K562 (cell line): ENCODE measurements at regions not wholly inside any gene's neighbourhood (a gene's known extent, or its start where the extent isn't known, plus 50 kb on each side); places are given as distances from the start of the nearest gene placed in this dataset.
"Not testable (repeated sequence)": the region's sequence is repeated elsewhere in the genome, so short reads cannot be mapped to it uniquely, and the experiment has no call there.

Experiments used
- ATAC-seq: fragments of 200-7000 bp; cut with Tn5 transposase; 3 replicates; pipeline ENCODE4 v1.9.1; 2020; ENCODE audit warnings: moderate library complexity
- BruUV-seq: library from RNA; stranded (reverse); fragments of 400-500 nt; replicated peaks from 2 replicates; lab custom pipeline; 2021; lab: Mats Ljungman, UMichigan
- CTCF ChIA-PET: fragments of 300-600 bp; formaldehyde crosslinking; extraction: SDS; loops from one replicate; lab custom pipeline; 2021; ENCODE audit warnings: low intra/inter-chr PET ratio; lab: Yijun Ruan, JAX
- POLR2A ChIA-PET: fragments of 300-600, 350-650 bp; sonication (Branson Sonifier 250); formaldehyde crosslinking; extraction: SDS; loops from one replicate; lab custom pipeline; 2021; ENCODE audit warnings: antibody characterized with exemption, inconsistent platforms; lab: Yijun Ruan, JAX
- DNase-seq, 4 experiments: peaks; one replicate each; pipeline versions ENCODE4 v3.0.0 to v3.0.0-alpha.2; 2011 to 2018; ENCODE audit warnings: low spot score in 3 of 4, mixed read lengths in 3 of 4; ENCODE audit errors: extremely low read depth in 1 of 4
- FAIRE-seq: peaks from 2 replicates; lab custom pipeline; 2011; peaks lifted over from hg19 to GRCh38; lab: Jason Lieb, UNC
- H2AFZ ChIP-seq: 2 replicates; pipeline ENCODE4 v1.6.0; 2011; ENCODE audit warnings: low read depth, low read length, control low read depth, inconsistent platforms
- H3K27ac ChIP-seq: fragments of 200-600 bp; 3 replicates; pipeline ENCODE4 v1.8.0; 2011; ENCODE audit warnings: low read depth, mild to moderate bottlenecking, control low read depth, inconsistent platforms, low read length, moderate library complexity, mixed read lengths; ENCODE audit errors: extremely low read depth
- H3K27me3 ChIP-seq, 2 experiments: fragments of 300-600 bp in 1 of 2; 2 replicates in 1 of 2; 3 replicates in 1 of 2; pipeline versions ENCODE4 v1.6.0 to v1.8.0; 2011; ENCODE audit warnings: inconsistent platforms in 2 of 2, low read length in 2 of 2, mild to moderate bottlenecking in 1 of 2, mixed read lengths in 1 of 2, moderate library complexity in 1 of 2; ENCODE audit not compliant: control insufficient read depth in 2 of 2, insufficient read depth in 2 of 2
- H3K36me3 ChIP-seq: fragments of 300-600 bp; 3 replicates; pipeline ENCODE4 v1.8.0; 2011; ENCODE audit warnings: mild to moderate bottlenecking, low read length, inconsistent platforms; ENCODE audit not compliant: control insufficient read depth, insufficient read depth
- H3K4me1 ChIP-seq, 2 experiments: fragments of 200-600 bp in 1 of 2; replicated peaks in 1 of 2; 2 replicates in 1 of 2; 3 replicates in 1 of 2; pipeline versions ENCODE4 v1.5.1 to v1.8.0; 2011; ENCODE audit warnings: inconsistent platforms in 2 of 2, low read length in 2 of 2, mild to moderate bottlenecking in 1 of 2, mixed read lengths in 1 of 2, moderate library complexity in 1 of 2; ENCODE audit not compliant: control insufficient read depth in 2 of 2, insufficient read depth in 2 of 2
- H3K4me2 ChIP-seq: 2 replicates; pipeline ENCODE4 v1.6.1; 2011; ENCODE audit warnings: low read length, control low read depth, inconsistent platforms, mixed read lengths; ENCODE audit not compliant: insufficient read depth
- H3K4me3 ChIP-seq: fragments of 200-600 bp; sonication (generic), shearing (Covaris generic); 2 replicates; pipeline ENCODE4 v1.5.1; 2016; ENCODE audit warnings: control low read depth, inconsistent platforms
- H3K79me2 ChIP-seq: fragments of 200-600 bp; 3 replicates; pipeline ENCODE4 v1.8.0; 2011; ENCODE audit warnings: low read length, inconsistent platforms; ENCODE audit not compliant: control insufficient read depth, insufficient read depth
- H3K9ac ChIP-seq, 2 experiments: 2 replicates each; pipeline versions ENCODE4 v1.6.0 to v1.6.1; 2011; ENCODE audit warnings: low read depth in 2 of 2, low read length in 2 of 2, control low read depth in 1 of 2, inconsistent platforms in 1 of 2, mild to moderate bottlenecking in 1 of 2, mixed read lengths in 1 of 2; ENCODE audit not compliant: insufficient read depth in 1 of 2
- H3K9me1 ChIP-seq: one replicate; pipeline ENCODE4 v1.6.0; 2011; ENCODE audit warnings: inconsistent platforms, mild to moderate bottlenecking, low read length, moderate library complexity; ENCODE audit not compliant: control insufficient read depth, insufficient read depth
- H3K9me3 ChIP-seq: replicated peaks from 2 replicates; pipeline ENCODE4 v1.5.1; 2011; ENCODE audit warnings: low read depth, low read length, inconsistent platforms; ENCODE audit not compliant: control insufficient read depth, insufficient read depth
- H4K20me1 ChIP-seq: replicated peaks from 2 replicates; pipeline ENCODE4 v1.6.1; 2011; ENCODE audit warnings: low read length, inconsistent platforms, mixed read lengths; ENCODE audit not compliant: control insufficient read depth, insufficient read depth
- WGBS: fragments of 100-300 bp; shearing (Covaris generic); methylation state at CpG from one replicate; pipeline ENCODE4 v1.1.6; 2016; ENCODE audit warnings: low coverage, mixed read lengths; ENCODE audit not compliant: insufficient coverage; ENCODE audit errors: missing lambda C conversion rate; 5-methylcytosine and 5-hydroxymethylcytosine counted together
- in situ Hi-C: fragments of 300-500 bp; cut with MboI; formaldehyde crosslinking; loops from 4 replicates; pipeline ENCODE4 v1.15.0; 2018; ENCODE audit warnings: inconsistent platforms, mixed read lengths
- intact Hi-C: fragments of 100-400 bp; cut with micrococcal nuclease; formaldehyde crosslinking; loops from 2 replicates; pipeline ENCODE4 v1.14.2; 2022

DNA sequence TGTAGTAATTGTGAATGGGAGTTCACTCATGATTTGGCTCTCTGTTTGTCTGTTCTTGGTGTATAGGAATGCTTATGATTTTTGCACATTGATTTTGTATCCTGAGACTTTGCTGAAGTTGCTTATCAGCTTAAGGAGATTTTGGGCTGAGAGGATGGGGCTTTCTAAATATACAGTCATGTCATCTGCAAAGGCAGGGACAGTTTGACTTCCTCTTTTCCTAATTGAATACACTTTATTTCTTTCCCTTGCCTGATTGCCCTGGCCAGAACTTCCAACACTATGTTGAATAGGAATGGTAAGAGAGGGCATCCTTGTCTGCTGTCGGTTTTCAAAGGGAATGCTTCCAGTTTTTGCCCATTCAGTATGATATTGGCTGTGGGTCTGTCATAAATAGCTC, 51.9 kb upstream of the ARHGAP29 start:
- CTCF ChIA-PET: not testable (repeated sequence)
- WGBS: 0% methylated on average over 1 of the region's 1 CpG

More for the DNA sequence above, 51.9 kb upstream of the ARHGAP29 start:
- BruUV-seq, H3K9ac ChIP-seq, H3K4me2 ChIP-seq, H3K9me3 ChIP-seq, H3K79me2 ChIP-seq, FAIRE-seq, H4K20me1 ChIP-seq, H3K4me3 ChIP-seq, in situ Hi-C loops, POLR2A ChIA-PET, H2AFZ ChIP-seq, H3K9me1 ChIP-seq, H3K36me3 ChIP-seq, H3K27ac ChIP-seq, DNase-seq, intact Hi-C loops, H3K27me3 ChIP-seq, H3K4me1 ChIP-seq, ATAC-seq: not testable (repeated sequence)
